HG03342 (cell line): ENCODE measurements at regions not wholly inside any gene's neighbourhood (a gene's known extent, or its start where the extent isn't known, plus 50 kb on each side); places are given as distances from the start of the nearest gene placed in this dataset.
"Not testable (repeated sequence)": the region's sequence is repeated elsewhere in the genome, so short reads cannot be mapped to it uniquely, and the experiment has no call there.

Experiments
- ATAC-seq: cut with Tn5 transposase; IDR thresholded peaks from one replicate; pipeline ENCODE4 v1.9.1; 2021; ENCODE audit warnings: mild to moderate bottlenecking, moderate library complexity; ENCODE audit not compliant: unreplicated experiment

- ATAC-seq, result no peak
Observed at GRCh38 chr13:71218960-71219359, 648.0 kb downstream of the DACH1 start.

- no peak for ATAC-seq
Observed at GRCh38 chr13:71217827-71218226, 649.2 kb downstream of the DACH1 start.

- ATAC-seq, result no peak
Observed at GRCh38 chr13:71214821-71215220, 652.2 kb downstream of the DACH1 start.

- no peak for ATAC-seq
Observed at GRCh38 chr13:71214357-71214756, 652.6 kb downstream of the DACH1 start.

GRCh38 chr13:71213252-71213821 is 653.7 kb downstream of the DACH1 start:
- ATAC-seq, result no peak

GRCh38 chr13:71210861-71211260 is 656.1 kb downstream of the DACH1 start:
- no peak for ATAC-seq

- no peak for ATAC-seq
Observed at GRCh38 chr13:71209217-71209616, 657.8 kb downstream of the DACH1 start.

GRCh38 chr13:71184583-71184982 is 682.4 kb downstream of the DACH1 start:
- not testable (repeated sequence) for ATAC-seq

GRCh38 chr13:71183352-71183751 is 683.7 kb downstream of the DACH1 start:
- ATAC-seq, result not testable (repeated sequence)

GRCh38 chr13:71171740-71172139 is 695.3 kb downstream of the DACH1 start:
- no peak for ATAC-seq

- ATAC-seq, result no peak
Observed at GRCh38 chr13:71169180-71169579, 697.8 kb downstream of the DACH1 start.

GRCh38 chr13:71156550-71156949 is 710.5 kb downstream of the DACH1 start:
- ATAC-seq, result no peak

- no peak for ATAC-seq
Observed at GRCh38 chr13:71149498-71150363, 717.3 kb downstream of the DACH1 start.

GRCh38 chr13:71149046-71149445 is 718.0 kb downstream of the DACH1 start:
- ATAC-seq, result no peak

- ATAC-seq, result no peak
Observed at GRCh38 chr13:71148396-71148795, 718.6 kb downstream of the DACH1 start.

GRCh38 chr13:71144883-71145282 is 722.1 kb downstream of the DACH1 start:
- no peak for ATAC-seq

GRCh38 chr13:71137101-71137500 is 729.9 kb downstream of the DACH1 start:
- no peak for ATAC-seq

- ATAC-seq, result no peak
Observed at GRCh38 chr13:71124230-71124629, 742.8 kb downstream of the DACH1 start.

GRCh38 chr13:71118779-71119364 is 748.1 kb downstream of the DACH1 start:
- no peak for ATAC-seq

- no peak for ATAC-seq
Observed at GRCh38 chr13:71117920-71118319, 749.1 kb downstream of the DACH1 start.

GRCh38 chr13:71115301-71115700 is 751.7 kb downstream of the DACH1 start:
- no peak for ATAC-seq

- no peak for ATAC-seq
Observed at GRCh38 chr13:71096421-71096820, 770.6 kb downstream of the DACH1 start.
